ENCODE measurements at regions not wholly inside any gene's neighbourhood (a gene's known extent, or its start where the extent isn't known, plus 50 kb on each side); places are given as distances from the start of the nearest gene placed in this dataset.

DNA sequence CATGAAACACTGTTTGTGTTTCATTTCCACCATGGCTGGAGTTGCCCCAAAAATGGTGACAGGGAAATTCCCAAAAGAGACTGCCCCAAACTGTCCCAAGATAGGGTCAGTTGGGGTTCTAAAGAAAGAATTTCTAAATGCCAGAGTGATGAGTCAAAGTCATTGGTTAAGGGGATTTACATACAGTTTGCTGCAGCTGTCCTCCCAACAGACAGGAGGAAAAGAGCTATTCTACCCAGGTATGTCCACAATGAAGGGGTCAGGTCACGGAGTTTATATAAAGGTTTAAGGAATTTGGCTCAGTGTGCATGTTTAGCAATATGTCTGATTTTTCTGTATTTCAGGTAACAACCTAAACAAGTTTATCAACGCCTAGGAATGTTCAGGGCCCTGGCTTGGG, 344.1 kb downstream of the TDRD15 start:
- Mint-ChIP-seq H3K27me3 (no peaks in the 10 kb centered on the region), H3K9me3 (no peaks in the 10 kb centered on the region), H3K27ac (no peak overlapping the region), H3K4me3 (no peak overlapping the region), H3K36me3 (no peaks in the 10 kb centered on the region), H3K4me1 (ENCODE audit: unreplicated experiment) (no peaks in the 10 kb centered on the region)
- DNase-seq (ENCODE audit: extremely low spot score, unreplicated experiment): no peak
- TF ChIP-seq, protein P1, sequence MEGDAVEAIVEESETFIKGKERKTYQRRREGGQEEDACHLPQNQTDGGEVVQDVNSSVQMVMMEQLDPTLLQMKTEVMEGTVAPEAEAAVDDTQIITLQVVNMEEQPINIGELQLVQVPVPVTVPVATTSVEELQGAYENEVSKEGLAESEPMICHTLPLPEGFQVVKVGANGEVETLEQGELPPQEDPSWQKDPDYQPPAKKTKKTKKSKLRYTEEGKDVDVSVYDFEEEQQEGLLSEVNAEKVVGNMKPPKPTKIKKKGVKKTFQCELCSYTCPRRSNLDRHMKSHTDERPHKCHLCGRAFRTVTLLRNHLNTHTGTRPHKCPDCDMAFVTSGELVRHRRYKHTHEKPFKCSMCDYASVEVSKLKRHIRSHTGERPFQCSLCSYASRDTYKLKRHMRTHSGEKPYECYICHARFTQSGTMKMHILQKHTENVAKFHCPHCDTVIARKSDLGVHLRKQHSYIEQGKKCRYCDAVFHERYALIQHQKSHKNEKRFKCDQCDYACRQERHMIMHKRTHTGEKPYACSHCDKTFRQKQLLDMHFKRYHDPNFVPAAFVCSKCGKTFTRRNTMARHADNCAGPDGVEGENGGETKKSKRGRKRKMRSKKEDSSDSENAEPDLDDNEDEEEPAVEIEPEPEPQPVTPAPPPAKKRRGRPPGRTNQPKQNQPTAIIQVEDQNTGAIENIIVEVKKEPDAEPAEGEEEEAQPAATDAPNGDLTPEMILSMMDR (conservative IDR thresholded peaks at IDR 0.05): no peak

DNA sequence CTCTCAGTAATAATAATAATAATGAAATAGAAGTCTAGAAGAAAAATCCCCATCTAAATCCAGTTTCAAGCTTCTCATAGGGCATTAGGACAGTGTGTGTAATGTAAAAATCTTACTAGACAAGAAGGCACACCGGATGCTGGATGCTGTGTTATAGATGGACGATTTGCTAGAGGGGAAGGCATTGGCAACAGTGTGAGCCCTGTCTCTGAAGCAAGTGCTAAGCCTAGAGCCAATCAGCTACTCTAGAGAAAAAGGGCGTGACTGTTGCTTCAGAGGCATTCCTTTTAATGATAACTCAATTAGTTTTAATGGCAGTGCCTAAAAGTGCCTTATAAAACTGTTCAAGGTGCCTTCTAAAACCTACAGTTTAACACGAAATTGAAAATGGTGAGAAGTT, 344.9 kb downstream of the TDRD15 start:
- H3K9me3 Mint-ChIP-seq: no peaks in the 10 kb centered on the region
- DNase-seq (ENCODE audit: extremely low spot score, unreplicated experiment): no peak

DNA sequence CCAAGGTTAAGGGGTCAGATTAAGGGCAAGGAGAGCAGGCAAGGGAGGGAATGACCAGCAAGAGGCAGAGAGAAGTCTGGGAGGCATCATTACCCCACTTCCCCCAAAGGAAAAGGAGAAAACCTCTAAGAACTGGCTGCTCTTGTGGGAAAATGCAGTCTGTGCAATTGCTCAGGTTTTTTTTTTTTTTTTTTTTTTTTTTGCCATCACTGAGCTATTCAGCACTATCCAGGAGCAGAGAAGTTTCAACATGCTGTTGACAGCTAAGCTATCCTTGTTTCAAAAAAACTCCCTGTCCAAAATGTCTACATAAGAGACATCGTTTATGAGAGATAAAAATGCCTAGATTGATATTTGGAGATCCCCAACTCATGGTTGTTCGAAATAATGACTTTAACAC, 345.4 kb downstream of the TDRD15 start:
- Mint-ChIP-seq H3K4me3 (no peak overlapping the region), H3K36me3 (no peaks in the 10 kb centered on the region), H3K9me3 (no peaks in the 10 kb centered on the region), H3K27me3 (no peaks in the 10 kb centered on the region), H3K27ac (no peak overlapping the region), H3K4me1 (ENCODE audit: unreplicated experiment) (no peaks in the 10 kb centered on the region)
- DNase-seq (ENCODE audit: extremely low spot score, unreplicated experiment): no peak
- TF ChIP-seq, protein P1 (conservative IDR thresholded peaks at IDR 0.05): no peak

More for the DNA sequence above, 344.9 kb downstream of the TDRD15 start:
- Mint-ChIP-seq H3K4me1 (ENCODE audit: unreplicated experiment) (no peaks in the 10 kb centered on the region), H3K27ac (no peak overlapping the region), H3K27me3 (no peaks in the 10 kb centered on the region), H3K36me3 (no peaks in the 10 kb centered on the region), H3K4me3 (no peak overlapping the region)
- TF ChIP-seq, protein P1 (conservative IDR thresholded peaks at IDR 0.05): no peak

DNA sequence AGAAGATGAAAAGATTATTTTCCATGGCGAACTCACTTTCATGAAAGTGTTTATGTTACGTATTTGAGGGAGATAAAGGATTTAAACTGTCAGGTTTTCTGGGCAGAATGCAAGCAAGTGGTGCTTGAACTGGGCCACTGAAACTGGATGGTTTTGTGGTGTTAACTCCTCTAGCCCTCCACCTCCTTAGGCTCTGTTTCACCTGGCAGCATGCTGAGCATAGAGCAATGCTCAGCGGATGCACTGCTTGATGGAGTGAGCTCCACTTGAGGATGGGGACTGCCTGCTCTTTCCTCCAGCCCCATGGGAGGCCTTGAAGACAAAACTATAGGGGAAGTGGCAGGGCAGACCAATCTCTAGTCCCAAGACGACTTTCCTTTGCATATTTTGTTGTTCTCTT, 345.8 kb downstream of the TDRD15 start:
- Mint-ChIP-seq H3K27me3 (no peaks in the 10 kb centered on the region), H3K4me3 (no peak overlapping the region), H3K9me3 (no peaks in the 10 kb centered on the region), H3K4me1 (ENCODE audit: unreplicated experiment) (no peaks in the 10 kb centered on the region), H3K36me3 (no peaks in the 10 kb centered on the region), H3K27ac (no peak overlapping the region)
- TF ChIP-seq, protein P1 (conservative IDR thresholded peaks at IDR 0.05): no peak
- DNase-seq (ENCODE audit: extremely low spot score, unreplicated experiment): no peak

DNA sequence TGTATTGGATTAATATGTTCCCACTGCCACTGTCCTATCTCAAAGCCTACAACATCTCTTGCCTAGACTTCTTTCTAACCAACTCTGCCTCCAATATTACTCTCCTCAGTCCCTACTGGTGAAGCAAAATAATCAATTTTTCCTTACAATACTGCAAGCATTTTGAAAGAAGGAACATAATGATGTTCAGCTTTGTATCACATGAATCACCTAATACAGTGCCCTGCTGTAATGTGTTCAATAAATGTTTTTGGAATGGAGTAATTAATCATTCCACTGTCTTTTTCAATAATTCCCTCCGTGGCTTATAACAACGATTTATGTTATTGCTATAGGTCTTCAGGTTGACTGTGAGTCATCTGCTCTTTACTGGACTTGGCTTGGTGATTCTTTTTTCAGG, 356.4 kb downstream of the TDRD15 start:
- H3K27me3 Mint-ChIP-seq: no peaks in the 10 kb centered on the region
- H3K4me1 Mint-ChIP-seq (ENCODE audit: unreplicated experiment): no peaks in the 10 kb centered on the region
- DNase-seq (ENCODE audit: extremely low spot score, unreplicated experiment): no peak
- TF ChIP-seq, protein P1 (conservative IDR thresholded peaks at IDR 0.05): no peak
- no peak overlapping the region for H3K4me3 Mint-ChIP-seq
- H3K36me3 Mint-ChIP-seq: no peaks in the 10 kb centered on the region
- H3K27ac Mint-ChIP-seq: no peak overlapping the region
- peaks cover 11% of the 10 kb centered on the region for H3K9me3 Mint-ChIP-seq

DNA sequence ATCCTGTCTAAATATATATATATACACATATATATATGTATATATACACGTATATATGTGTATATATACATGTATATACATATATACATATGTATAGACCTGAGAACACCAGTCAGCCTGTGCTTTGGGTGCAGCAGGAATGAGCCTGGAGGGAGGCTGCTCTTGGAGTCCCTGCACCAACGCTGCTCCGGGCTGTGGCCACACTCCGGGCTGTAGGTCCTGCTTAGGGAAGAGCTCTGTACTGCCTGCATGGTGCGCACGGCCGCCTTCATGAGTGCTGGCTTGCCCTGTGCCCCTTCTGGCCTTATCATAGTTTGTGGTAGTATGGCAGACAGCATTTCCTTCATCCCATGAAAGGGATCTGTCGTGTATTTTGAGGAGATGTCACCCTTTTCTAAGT, 360.9 kb downstream of the TDRD15 start:
- H3K4me1 Mint-ChIP-seq (ENCODE audit: unreplicated experiment): no peaks in the 10 kb centered on the region
- no peaks in the 10 kb centered on the region for H3K36me3 Mint-ChIP-seq
- TF ChIP-seq, protein P1 (conservative IDR thresholded peaks at IDR 0.05): no peak
- DNase-seq (ENCODE audit: extremely low spot score, unreplicated experiment): no peak
- no peak overlapping the region for H3K27ac Mint-ChIP-seq
- no peak overlapping the region for H3K4me3 Mint-ChIP-seq
- no peaks in the 10 kb centered on the region for H3K9me3 Mint-ChIP-seq
- no peaks in the 10 kb centered on the region for H3K27me3 Mint-ChIP-seq
